Natural killer cell (primary cell): ENCODE measurements at regions not wholly inside any gene's neighbourhood (a gene's known extent, or its start where the extent isn't known, plus 50 kb on each side); places are given as distances from the start of the nearest gene placed in this dataset.
"Not testable (repeated sequence)": the region's sequence is repeated elsewhere in the genome, so short reads cannot be mapped to it uniquely, and the experiment has no call there.

Source experiments
- ATAC-seq, 3 donors: fragments of 150-1000 bp in 2 of 3; fragments of 200-7000 bp in 1 of 3; cut with Tn5 transposase; 1 replicate in 1 of 3; 2 replicates in 2 of 3; pipeline ENCODE4 v1.10.0; 2021; ENCODE audit warnings: mild to moderate bottlenecking in 2 of 3, moderate library complexity in 2 of 3
- DNase-seq, 2 donors: peaks; one replicate each; pipeline versions ENCODE4 v3.0.0 to v3.0.0-alpha.2; 2013 to 2021; ENCODE audit warnings: mixed read lengths in 1 of 2
- H3K27ac ChIP-seq: one replicate; pipeline ENCODE4 v1.5.1; 2013; ENCODE audit warnings: mild to moderate bottlenecking, low read length
- H3K27me3 ChIP-seq: one replicate; pipeline ENCODE4 v1.6.1; 2013; ENCODE audit warnings: low read length; ENCODE audit not compliant: control insufficient read depth, insufficient read depth
- H3K36me3 ChIP-seq: one replicate; pipeline ENCODE4 v1.6.1; 2013; ENCODE audit warnings: low read length; ENCODE audit not compliant: control insufficient read depth, insufficient read depth
- H3K4me1 ChIP-seq: one replicate; pipeline ENCODE4 v1.6.1; 2013; ENCODE audit warnings: low read length; ENCODE audit not compliant: control insufficient read depth, insufficient read depth
- H3K4me3 ChIP-seq: one replicate; pipeline ENCODE4 v1.5.1; 2013; ENCODE audit warnings: low read length
- H3K9me3 ChIP-seq: one replicate; pipeline ENCODE4 v1.6.1; 2013; ENCODE audit warnings: low read length; ENCODE audit not compliant: control insufficient read depth, insufficient read depth
- H3K27ac Mint-ChIP-seq, 2 donors: one replicate each; pipeline ENCODE4 v1.8.0; 2022; ENCODE audit warnings: mild to moderate bottlenecking in 2 of 2, mixed read lengths in 2 of 2, moderate library complexity in 1 of 2
- H3K27me3 Mint-ChIP-seq, 2 donors: one replicate each; pipeline ENCODE4 v1.8.0; 2022; ENCODE audit warnings: low read depth in 2 of 2, mixed read lengths in 2 of 2
- H3K36me3 Mint-ChIP-seq: one replicate; pipeline ENCODE4 v1.8.0; 2022; ENCODE audit warnings: mixed read lengths
- H3K4me1 Mint-ChIP-seq, 2 donors: one replicate each; pipeline ENCODE4 v1.8.0; 2022; ENCODE audit warnings: mixed read lengths in 2 of 2
- H3K4me3 Mint-ChIP-seq: one replicate; pipeline ENCODE4 v1.8.0; 2022; ENCODE audit warnings: mild to moderate bottlenecking, moderate library complexity, mixed read lengths
- H3K9me3 Mint-ChIP-seq, 2 donors: one replicate each; pipeline ENCODE4 v1.8.0; 2022; ENCODE audit warnings: mixed read lengths in 2 of 2
- WGBS: methylation state at CpG from one replicate; pipeline ENCODE4 v1.1.7; 2013; ENCODE audit warnings: missing lambda C conversion rate; ENCODE audit not compliant: insufficient coverage; 5-methylcytosine and 5-hydroxymethylcytosine counted together
- intact Hi-C: fragments of 100-400 bp; cut with micrococcal nuclease; formaldehyde crosslinking; loops from one replicate; pipeline ENCODE4 v1.14.2; 2022
- TF ChIP-seq, protein P1 (sequence below): fragments of 200-600 bp; IDR thresholded peaks from one replicate; pipeline ENCODE4 v1.8.0; 2022; ENCODE audit warnings: antibody characterized with exemption

DNA sequence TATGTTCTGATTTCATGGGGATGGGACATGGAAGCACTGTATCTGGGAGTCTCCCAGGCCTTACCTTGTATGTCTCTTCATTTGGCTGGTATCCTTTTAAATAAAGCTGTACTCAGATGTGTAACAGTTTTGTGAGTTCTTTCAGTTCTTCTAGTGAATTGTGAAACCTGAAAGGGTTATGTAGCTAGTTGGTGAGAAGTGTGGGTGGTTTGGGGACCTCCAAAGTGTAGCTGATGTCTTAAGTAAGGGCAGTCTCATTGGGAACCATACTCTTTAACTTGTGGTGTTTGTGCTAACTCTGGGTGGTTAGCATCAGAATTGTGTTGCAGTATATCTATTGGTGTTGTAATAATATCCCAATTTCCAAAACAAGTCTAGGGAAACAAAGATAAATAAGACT is 166.9 kb upstream of the CCNH start:
- Histone ChIP-seq H3K27me3 (no peaks in the 10 kb centered on the region), H3K4me3 (no peak overlapping the region), H3K27ac (no peak overlapping the region), H3K4me1 (no peaks in the 10 kb centered on the region), H3K9me3 (no peaks in the 10 kb centered on the region), H3K36me3 (no peaks in the 10 kb centered on the region)
- no peak for ATAC-seq
- H3K4me3 Mint-ChIP-seq, result no peak overlapping the region
- no peak overlapping the region for H3K27ac Mint-ChIP-seq
- no peaks in the 10 kb centered on the region for H3K4me1 Mint-ChIP-seq
- H3K36me3 Mint-ChIP-seq, result no peaks in the 10 kb centered on the region
- intact Hi-C loops, result no loop called here
- H3K9me3 Mint-ChIP-seq, result peaks cover 4 to 6% of the 10 kb centered on the region in 2 donors
- no peak for DNase-seq
- H3K27me3 Mint-ChIP-seq, result no peaks in the 10 kb centered on the region
- TF ChIP-seq, protein P1, sequence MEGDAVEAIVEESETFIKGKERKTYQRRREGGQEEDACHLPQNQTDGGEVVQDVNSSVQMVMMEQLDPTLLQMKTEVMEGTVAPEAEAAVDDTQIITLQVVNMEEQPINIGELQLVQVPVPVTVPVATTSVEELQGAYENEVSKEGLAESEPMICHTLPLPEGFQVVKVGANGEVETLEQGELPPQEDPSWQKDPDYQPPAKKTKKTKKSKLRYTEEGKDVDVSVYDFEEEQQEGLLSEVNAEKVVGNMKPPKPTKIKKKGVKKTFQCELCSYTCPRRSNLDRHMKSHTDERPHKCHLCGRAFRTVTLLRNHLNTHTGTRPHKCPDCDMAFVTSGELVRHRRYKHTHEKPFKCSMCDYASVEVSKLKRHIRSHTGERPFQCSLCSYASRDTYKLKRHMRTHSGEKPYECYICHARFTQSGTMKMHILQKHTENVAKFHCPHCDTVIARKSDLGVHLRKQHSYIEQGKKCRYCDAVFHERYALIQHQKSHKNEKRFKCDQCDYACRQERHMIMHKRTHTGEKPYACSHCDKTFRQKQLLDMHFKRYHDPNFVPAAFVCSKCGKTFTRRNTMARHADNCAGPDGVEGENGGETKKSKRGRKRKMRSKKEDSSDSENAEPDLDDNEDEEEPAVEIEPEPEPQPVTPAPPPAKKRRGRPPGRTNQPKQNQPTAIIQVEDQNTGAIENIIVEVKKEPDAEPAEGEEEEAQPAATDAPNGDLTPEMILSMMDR, result no peak

DNA sequence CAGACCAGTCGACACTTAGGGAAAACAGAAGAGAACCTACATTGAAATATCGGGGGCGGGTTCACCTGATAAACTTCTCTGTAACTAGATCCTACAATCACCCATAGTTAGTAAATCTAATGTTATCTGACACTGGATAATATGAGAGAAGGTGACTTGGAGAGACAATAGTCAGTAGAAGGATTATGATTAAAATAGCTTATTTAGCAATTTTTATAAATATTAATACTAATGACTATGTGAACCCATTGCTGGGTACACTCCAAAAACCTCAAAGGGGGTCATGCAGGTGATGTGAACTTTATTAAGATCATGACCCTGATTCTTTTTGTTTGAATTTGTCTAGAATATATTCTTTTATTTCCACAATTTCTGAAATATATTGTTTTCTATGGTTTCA is 164.1 kb upstream of the CCNH start:
- Mint-ChIP-seq H3K27me3 (no peaks in the 10 kb centered on the region), H3K9me3 (no peaks in the 10 kb centered on the region), H3K27ac (no peak overlapping the region), H3K36me3 (no peaks in the 10 kb centered on the region), H3K4me3 (no peak overlapping the region), H3K4me1 (no peaks in the 10 kb centered on the region)
- H3K4me3 ChIP-seq, result no peak overlapping the region
- no peaks in the 10 kb centered on the region for H3K4me1 ChIP-seq
- TF ChIP-seq, protein P1, result no peak
- H3K27ac ChIP-seq, result no peak overlapping the region
- 80% methylated on average over 1 of the region's 3 CpGs for WGBS
- no peaks in the 10 kb centered on the region for H3K27me3 ChIP-seq
- DNase-seq (no peak), ATAC-seq (no peak)
- intact Hi-C loops, result no loop called here
- H3K36me3 ChIP-seq, result no peaks in the 10 kb centered on the region
- H3K9me3 ChIP-seq, result no peaks in the 10 kb centered on the region

DNA sequence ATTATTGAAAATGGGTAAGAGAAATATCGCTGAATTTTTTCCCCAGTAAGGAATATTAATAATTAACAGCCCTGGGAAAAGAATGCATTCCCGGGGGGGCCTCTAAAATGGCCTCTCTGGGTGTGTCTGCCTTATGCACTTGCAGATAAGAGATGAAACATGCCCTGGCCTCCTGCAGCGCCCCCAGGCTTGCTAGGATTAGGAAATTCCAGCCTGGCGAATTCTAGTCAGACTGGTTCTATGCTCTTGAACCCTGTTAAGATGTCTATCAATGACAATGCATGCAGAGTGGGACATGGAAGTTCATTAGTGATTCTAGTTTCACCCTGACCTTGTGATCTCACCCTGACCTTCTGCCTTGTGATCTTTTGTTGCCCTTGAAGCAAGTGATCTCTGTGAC is 163.6 kb upstream of the CCNH start:
- H3K36me3 Mint-ChIP-seq, H3K27me3 ChIP-seq, H3K4me3 ChIP-seq, H3K4me1 Mint-ChIP-seq, H3K4me3 Mint-ChIP-seq, H3K27ac Mint-ChIP-seq, H3K4me1 ChIP-seq, DNase-seq, H3K36me3 ChIP-seq, H3K9me3 Mint-ChIP-seq, intact Hi-C loops, H3K27ac ChIP-seq, H3K9me3 ChIP-seq, H3K27me3 Mint-ChIP-seq, ATAC-seq: not testable (repeated sequence)
- WGBS, result 76% methylated on average over 3 of the region's 4 CpGs

DNA sequence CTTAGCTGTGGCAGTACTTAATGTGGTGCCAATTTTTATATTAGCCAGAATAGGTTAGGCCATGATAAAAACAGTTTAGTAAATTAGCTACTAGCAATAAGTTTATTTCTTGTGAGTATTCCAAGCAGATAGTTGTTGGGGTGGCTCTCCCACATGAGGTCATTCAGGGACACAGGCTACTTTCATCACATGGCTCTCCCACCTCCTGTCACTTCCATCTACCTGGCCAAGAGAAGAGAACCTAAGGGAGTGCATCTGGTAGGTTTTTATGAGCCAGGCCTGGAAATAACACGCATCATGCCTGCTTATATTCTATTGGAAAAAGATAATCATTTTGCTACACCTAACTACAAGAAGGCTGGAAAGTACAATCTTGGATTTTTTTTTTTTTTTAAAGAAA is 161.4 kb upstream of the CCNH start:
- H3K36me3 Mint-ChIP-seq, result no peaks in the 10 kb centered on the region
- intact Hi-C loops, result no loop called here
- no peak overlapping the region for H3K27ac Mint-ChIP-seq
- Histone ChIP-seq H3K4me1 (no peaks in the 10 kb centered on the region), H3K36me3 (no peaks in the 10 kb centered on the region), H3K27me3 (no peaks in the 10 kb centered on the region), H3K27ac (no peak overlapping the region), H3K9me3 (no peaks in the 10 kb centered on the region), H3K4me3 (no peak overlapping the region)
- DNase-seq (no peak), ATAC-seq (no peak)
- H3K4me1 Mint-ChIP-seq, result no peaks in the 10 kb centered on the region
- H3K27me3 Mint-ChIP-seq, result no peaks in the 10 kb centered on the region
- H3K4me3 Mint-ChIP-seq, result no peak overlapping the region
- no CpG with 5 or more reads among the region's 1 CpG for WGBS
- TF ChIP-seq, protein P1, result no peak
- no peaks in the 10 kb centered on the region for H3K9me3 Mint-ChIP-seq
